ENCODE measurements at regions not wholly inside any gene's neighbourhood (a gene's known extent, or its start where the extent isn't known, plus 50 kb on each side); places are given as distances from the start of the nearest gene placed in this dataset.

GRCh38 chr7:156543699-156544598 lies 96.6 kb upstream of the RNF32 start:
- no peak overlapping the region for H3K9ac ChIP-seq (ENCODE audit: low read length)
- no peak overlapping the region for H3K27ac ChIP-seq (ENCODE audit: low read depth, low read length)
- no peaks in the 10 kb centered on the region for H3K36me3 ChIP-seq (ENCODE audit: control insufficient read depth, insufficient read depth, low read length)
- no peaks in the 10 kb centered on the region for H3K27me3 ChIP-seq (ENCODE audit: control insufficient read depth, insufficient read depth, low read length)
- H3K4me1 ChIP-seq (ENCODE audit: control insufficient read depth, insufficient read depth, low read length): no peaks in the 10 kb centered on the region
- no peak overlapping the region for H3K4me3 ChIP-seq (ENCODE audit: low read length)

GRCh38 chr7:156540619-156541165 lies 99.9 kb upstream of the RNF32 start:
- no peak overlapping the region for H3K4me3 ChIP-seq (ENCODE audit: low read length)
- H3K9ac ChIP-seq (ENCODE audit: low read length): no peak overlapping the region
- no peak overlapping the region for H3K27ac ChIP-seq (ENCODE audit: low read depth, low read length)
- no peaks in the 10 kb centered on the region for H3K27me3 ChIP-seq (ENCODE audit: control insufficient read depth, insufficient read depth, low read length)
- H3K36me3 ChIP-seq (ENCODE audit: control insufficient read depth, insufficient read depth, low read length): no peaks in the 10 kb centered on the region
- H3K4me1 ChIP-seq (ENCODE audit: control insufficient read depth, insufficient read depth, low read length): no peaks in the 10 kb centered on the region

- Histone ChIP-seq H3K4me1 (ENCODE audit: control insufficient read depth, insufficient read depth, low read length) (no peaks in the 10 kb centered on the region), H3K27ac (ENCODE audit: low read depth, low read length) (no peak overlapping the region), H3K27me3 (ENCODE audit: control insufficient read depth, insufficient read depth, low read length) (no peaks in the 10 kb centered on the region), H3K9ac (ENCODE audit: low read length) (no peak overlapping the region), H3K36me3 (ENCODE audit: control insufficient read depth, insufficient read depth, low read length) (no peaks in the 10 kb centered on the region), H3K4me3 (ENCODE audit: low read length) (no peak overlapping the region)
These were observed 100.6 kb upstream of the RNF32 start for GRCh38 chr7:156539999-156540398.

- no peaks in the 10 kb centered on the region for H3K36me3 ChIP-seq (ENCODE audit: control insufficient read depth, insufficient read depth, low read length)
- no peak overlapping the region for H3K9ac ChIP-seq (ENCODE audit: low read length)
- no peaks in the 10 kb centered on the region for H3K27me3 ChIP-seq (ENCODE audit: control insufficient read depth, insufficient read depth, low read length)
- H3K4me3 ChIP-seq (ENCODE audit: low read length): no peak overlapping the region
- H3K27ac ChIP-seq (ENCODE audit: low read depth, low read length): no peak overlapping the region
- H3K4me1 ChIP-seq (ENCODE audit: control insufficient read depth, insufficient read depth, low read length): no peaks in the 10 kb centered on the region
These were observed 103.6 kb upstream of the RNF32 start for GRCh38 chr7:156537006-156537405.

- no peaks in the 10 kb centered on the region for H3K36me3 ChIP-seq (ENCODE audit: control insufficient read depth, insufficient read depth, low read length)
- H3K27ac ChIP-seq (ENCODE audit: low read depth, low read length): no peak overlapping the region
- H3K27me3 ChIP-seq (ENCODE audit: control insufficient read depth, insufficient read depth, low read length): no peaks in the 10 kb centered on the region
These were observed 105.6 kb upstream of the RNF32 start for GRCh38 chr7:156534925-156535324.

GRCh38 chr7:156533964-156534363 lies 106.6 kb upstream of the RNF32 start:
- H3K4me3 ChIP-seq (ENCODE audit: low read length): no peak overlapping the region

More at GRCh38 chr7:156534925-156535324, 105.6 kb upstream of the RNF32 start:
- no peak overlapping the region for H3K9ac ChIP-seq (ENCODE audit: low read length)
- H3K4me3 ChIP-seq (ENCODE audit: low read length): no peak overlapping the region
- no peaks in the 10 kb centered on the region for H3K4me1 ChIP-seq (ENCODE audit: control insufficient read depth, insufficient read depth, low read length)

GRCh38 chr7:156533420-156533819 lies 107.2 kb upstream of the RNF32 start:
- Histone ChIP-seq H3K36me3 (ENCODE audit: control insufficient read depth, insufficient read depth, low read length) (no peaks in the 10 kb centered on the region), H3K4me1 (ENCODE audit: control insufficient read depth, insufficient read depth, low read length) (no peaks in the 10 kb centered on the region), H3K4me3 (ENCODE audit: low read length) (no peak overlapping the region), H3K27me3 (ENCODE audit: control insufficient read depth, insufficient read depth, low read length) (no peaks in the 10 kb centered on the region), H3K27ac (ENCODE audit: low read depth, low read length) (no peak overlapping the region), H3K9ac (ENCODE audit: low read length) (no peak overlapping the region)

More at GRCh38 chr7:156533964-156534363, 106.6 kb upstream of the RNF32 start:
- Histone ChIP-seq H3K27me3 (ENCODE audit: control insufficient read depth, insufficient read depth, low read length) (no peaks in the 10 kb centered on the region), H3K9ac (ENCODE audit: low read length) (no peak overlapping the region), H3K27ac (ENCODE audit: low read depth, low read length) (no peak overlapping the region), H3K4me1 (ENCODE audit: control insufficient read depth, insufficient read depth, low read length) (no peaks in the 10 kb centered on the region), H3K36me3 (ENCODE audit: control insufficient read depth, insufficient read depth, low read length) (no peaks in the 10 kb centered on the region)

- no peak overlapping the region for H3K4me3 ChIP-seq (ENCODE audit: low read length)
- no peaks in the 10 kb centered on the region for H3K36me3 ChIP-seq (ENCODE audit: control insufficient read depth, insufficient read depth, low read length)
- H3K9ac ChIP-seq (ENCODE audit: low read length): no peak overlapping the region
- no peak overlapping the region for H3K27ac ChIP-seq (ENCODE audit: low read depth, low read length)
- no peaks in the 10 kb centered on the region for H3K4me1 ChIP-seq (ENCODE audit: control insufficient read depth, insufficient read depth, low read length)
- H3K27me3 ChIP-seq (ENCODE audit: control insufficient read depth, insufficient read depth, low read length): no peaks in the 10 kb centered on the region
These were observed 108.5 kb upstream of the RNF32 start for GRCh38 chr7:156532016-156532602.

- Histone ChIP-seq H3K4me1 (ENCODE audit: control insufficient read depth, insufficient read depth, low read length) (no peaks in the 10 kb centered on the region), H3K36me3 (ENCODE audit: control insufficient read depth, insufficient read depth, low read length) (no peaks in the 10 kb centered on the region), H3K4me3 (ENCODE audit: low read length) (no peak overlapping the region), H3K9ac (ENCODE audit: low read length) (no peak overlapping the region), H3K27me3 (ENCODE audit: control insufficient read depth, insufficient read depth, low read length) (no peaks in the 10 kb centered on the region), H3K27ac (ENCODE audit: low read depth, low read length) (no peak overlapping the region)
These were observed 110.6 kb upstream of the RNF32 start for GRCh38 chr7:156529956-156530355.

GRCh38 chr7:156527458-156527890 lies 113.1 kb upstream of the RNF32 start:
- Histone ChIP-seq H3K36me3 (ENCODE audit: control insufficient read depth, insufficient read depth, low read length) (no peaks in the 10 kb centered on the region), H3K27ac (ENCODE audit: low read depth, low read length) (no peak overlapping the region), H3K4me3 (ENCODE audit: low read length) (no peak overlapping the region), H3K4me1 (ENCODE audit: control insufficient read depth, insufficient read depth, low read length) (no peaks in the 10 kb centered on the region), H3K9ac (ENCODE audit: low read length) (no peak overlapping the region), H3K27me3 (ENCODE audit: control insufficient read depth, insufficient read depth, low read length) (no peaks in the 10 kb centered on the region)

- H3K27ac ChIP-seq (ENCODE audit: low read depth, low read length): no peak overlapping the region
- H3K27me3 ChIP-seq (ENCODE audit: control insufficient read depth, insufficient read depth, low read length): no peaks in the 10 kb centered on the region
- H3K9ac ChIP-seq (ENCODE audit: low read length): no peak overlapping the region
- no peaks in the 10 kb centered on the region for H3K36me3 ChIP-seq (ENCODE audit: control insufficient read depth, insufficient read depth, low read length)
- H3K4me3 ChIP-seq (ENCODE audit: low read length): no peak overlapping the region
- H3K4me1 ChIP-seq (ENCODE audit: control insufficient read depth, insufficient read depth, low read length): no peaks in the 10 kb centered on the region
These were observed 115.6 kb upstream of the RNF32 start for GRCh38 chr7:156524818-156525597.

- H3K9ac ChIP-seq (ENCODE audit: low read length): no peak overlapping the region
- H3K27ac ChIP-seq (ENCODE audit: low read depth, low read length): no peak overlapping the region
- no peaks in the 10 kb centered on the region for H3K36me3 ChIP-seq (ENCODE audit: control insufficient read depth, insufficient read depth, low read length)
- no peaks in the 10 kb centered on the region for H3K27me3 ChIP-seq (ENCODE audit: control insufficient read depth, insufficient read depth, low read length)
- H3K4me1 ChIP-seq (ENCODE audit: control insufficient read depth, insufficient read depth, low read length): no peaks in the 10 kb centered on the region
- H3K4me3 ChIP-seq (ENCODE audit: low read length): no peak overlapping the region
These were observed 117.0 kb upstream of the RNF32 start for GRCh38 chr7:156523447-156524048.

Data from rectal smooth muscle tissue (tissue), 1 donor.